ENCODE measurements at regions not wholly inside any gene's neighbourhood (a gene's known extent, or its start where the extent isn't known, plus 50 kb on each side); places are given as distances from the start of the nearest gene placed in this dataset.

DNA sequence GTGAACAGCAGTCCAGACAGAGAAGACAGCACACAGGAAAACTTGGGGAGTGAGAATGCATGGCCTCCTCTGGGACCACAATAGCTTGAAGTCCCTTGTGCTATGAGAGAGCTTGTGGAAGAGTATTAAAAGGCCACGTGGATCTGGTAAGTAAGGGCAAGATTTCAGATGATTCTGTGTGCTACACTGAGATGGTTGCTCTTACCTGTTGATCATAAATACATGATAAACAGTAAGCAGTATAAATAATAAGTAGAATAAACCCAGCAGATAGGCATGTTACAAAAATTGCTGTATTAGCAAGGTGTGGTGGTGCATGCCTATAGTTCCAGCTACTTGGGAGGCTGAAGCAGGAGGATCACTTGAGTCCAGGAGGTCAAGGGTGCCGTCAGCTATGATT is 150.4 kb upstream of the ZC3H11B start:
- Histone ChIP-seq H3K9me3 (ENCODE audit: control insufficient read depth in 4 of 4, low read length in 3 of 4) (no peaks in the 10 kb centered on the region), H3K4me1 (ENCODE audit: control insufficient read depth in 4 of 4, insufficient read depth in 4 of 4, low read length in 3 of 4) (peaks cover 0 to 7% (median 0%) of the 10 kb centered on the region in 4 donors), H3K36me3 (ENCODE audit: control insufficient read depth in 4 of 4, insufficient read depth in 3 of 4, low read depth in 1 of 4, low read length in 3 of 4) (no peaks in the 10 kb centered on the region), H3K27me3 (ENCODE audit: control insufficient read depth in 4 of 4, insufficient read depth in 4 of 4, low read length in 3 of 4) (no peaks in the 10 kb centered on the region), H3K27ac (ENCODE audit: low read depth in 1 of 2, low read length in 2 of 2) (no peak overlapping the region), H3K9ac (ENCODE audit: low read depth in 1 of 2, low read length in 2 of 2) (no peak overlapping the region), H3K4me3 (ENCODE audit: low read depth in 1 of 3, low read length in 3 of 3) (no peak overlapping the region)
- TF ChIP-seq RAD21 (IDR thresholded peaks at IDR 0.05) (no peak), GABPA (IDR thresholded peaks at IDR 0.05 in 1 of 2, conservative IDR thresholded peaks at IDR 0.05 in 1 of 2) (no peak), YY1 (IDR thresholded peaks at IDR 0.05) (no peak), SP1 (IDR thresholded peaks at IDR 0.05) (no peak), HNF4G (IDR thresholded peaks at IDR 0.05) (no peak), FOXA1 (IDR thresholded peaks at IDR 0.05) (no peak)
- TF ChIP-seq, protein P1, sequence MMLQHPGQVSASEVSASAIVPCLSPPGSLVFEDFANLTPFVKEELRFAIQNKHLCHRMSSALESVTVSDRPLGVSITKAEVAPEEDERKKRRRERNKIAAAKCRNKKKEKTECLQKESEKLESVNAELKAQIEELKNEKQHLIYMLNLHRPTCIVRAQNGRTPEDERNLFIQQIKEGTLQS (IDR thresholded peaks at IDR 0.05), result no peak
- TF ChIP-seq, protein P2, sequence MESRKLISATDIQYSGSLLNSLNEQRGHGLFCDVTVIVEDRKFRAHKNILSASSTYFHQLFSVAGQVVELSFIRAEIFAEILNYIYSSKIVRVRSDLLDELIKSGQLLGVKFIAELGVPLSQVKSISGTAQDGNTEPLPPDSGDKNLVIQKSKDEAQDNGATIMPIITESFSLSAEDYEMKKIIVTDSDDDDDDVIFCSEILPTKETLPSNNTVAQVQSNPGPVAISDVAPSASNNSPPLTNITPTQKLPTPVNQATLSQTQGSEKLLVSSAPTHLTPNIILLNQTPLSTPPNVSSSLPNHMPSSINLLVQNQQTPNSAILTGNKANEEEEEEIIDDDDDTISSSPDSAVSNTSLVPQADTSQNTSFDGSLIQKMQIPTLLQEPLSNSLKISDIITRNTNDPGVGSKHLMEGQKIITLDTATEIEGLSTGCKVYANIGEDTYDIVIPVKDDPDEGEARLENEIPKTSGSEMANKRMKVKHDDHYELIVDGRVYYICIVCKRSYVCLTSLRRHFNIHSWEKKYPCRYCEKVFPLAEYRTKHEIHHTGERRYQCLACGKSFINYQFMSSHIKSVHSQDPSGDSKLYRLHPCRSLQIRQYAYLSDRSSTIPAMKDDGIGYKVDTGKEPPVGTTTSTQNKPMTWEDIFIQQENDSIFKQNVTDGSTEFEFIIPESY (IDR thresholded peaks at IDR 0.05), result no peak
- 73% methylated on average over 2 of the region's 2 CpGs for WGBS
- DNase-seq (ENCODE audit: low spot score), result no peak

DNA sequence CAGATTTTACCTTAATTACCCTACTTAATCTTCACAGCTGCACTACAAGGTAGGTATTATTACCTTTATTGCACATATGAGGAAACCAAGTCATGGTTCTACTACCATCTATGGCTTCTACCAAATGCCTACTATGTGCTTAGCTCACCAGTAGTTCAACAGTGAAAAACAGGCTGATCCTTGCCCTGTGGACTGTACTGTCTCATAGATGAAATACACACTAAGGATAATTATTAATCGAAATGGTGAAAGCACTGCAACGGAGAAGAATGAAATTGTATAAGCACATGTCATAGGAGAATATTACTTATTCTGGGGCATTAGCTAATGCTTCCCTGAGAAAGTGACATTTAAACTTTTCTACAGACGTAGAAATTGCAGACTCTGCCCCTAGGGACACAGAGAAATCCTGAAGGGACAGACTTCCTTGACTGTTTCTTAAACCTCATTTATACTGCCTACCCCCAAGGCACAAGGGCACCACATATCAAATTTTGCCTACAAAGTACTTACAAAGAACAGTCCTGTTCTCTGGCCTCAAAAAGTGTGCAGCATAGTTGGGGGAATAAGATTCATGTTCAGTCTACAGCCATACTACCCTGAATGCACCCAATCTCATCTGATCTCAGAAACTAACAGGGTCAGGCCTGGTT is 148.4 kb upstream of the ZC3H11B start:
- no peaks in the 10 kb centered on the region for H3K27me3 ChIP-seq (ENCODE audit: control insufficient read depth in 4 of 4, insufficient read depth in 4 of 4, low read length in 3 of 4)
- no peak for DNase-seq (ENCODE audit: low spot score)
- H3K36me3 ChIP-seq (ENCODE audit: control insufficient read depth in 4 of 4, insufficient read depth in 3 of 4, low read depth in 1 of 4, low read length in 3 of 4), result no peaks in the 10 kb centered on the region
- no peak overlapping the region for H3K9ac ChIP-seq (ENCODE audit: low read depth in 1 of 2, low read length in 2 of 2)
- peak; percentile 55 to 69 for TF ChIP-seq HNF4A (conservative IDR thresholded peaks at IDR 0.05)
- no peak for TF ChIP-seq YY1 (IDR thresholded peaks at IDR 0.05)
- no peak for TF ChIP-seq FOXA1 (IDR thresholded peaks at IDR 0.05)
- TF ChIP-seq, protein P2 (IDR thresholded peaks at IDR 0.05), result no peak
- 48% methylated on average over 3 of the region's 3 CpGs for WGBS
- H3K27ac ChIP-seq (ENCODE audit: low read depth in 1 of 2, low read length in 2 of 2), result no peak overlapping the region
- H3K9me3 ChIP-seq (ENCODE audit: control insufficient read depth in 4 of 4, low read length in 3 of 4), result no peaks in the 10 kb centered on the region
- peaks cover 0 to 7% (median 0%) of the 10 kb centered on the region in 4 donors for H3K4me1 ChIP-seq (ENCODE audit: control insufficient read depth in 4 of 4, insufficient read depth in 4 of 4, low read length in 3 of 4)
- H3K4me3 ChIP-seq (ENCODE audit: low read depth in 1 of 3, low read length in 3 of 3), result no peak overlapping the region

DNA sequence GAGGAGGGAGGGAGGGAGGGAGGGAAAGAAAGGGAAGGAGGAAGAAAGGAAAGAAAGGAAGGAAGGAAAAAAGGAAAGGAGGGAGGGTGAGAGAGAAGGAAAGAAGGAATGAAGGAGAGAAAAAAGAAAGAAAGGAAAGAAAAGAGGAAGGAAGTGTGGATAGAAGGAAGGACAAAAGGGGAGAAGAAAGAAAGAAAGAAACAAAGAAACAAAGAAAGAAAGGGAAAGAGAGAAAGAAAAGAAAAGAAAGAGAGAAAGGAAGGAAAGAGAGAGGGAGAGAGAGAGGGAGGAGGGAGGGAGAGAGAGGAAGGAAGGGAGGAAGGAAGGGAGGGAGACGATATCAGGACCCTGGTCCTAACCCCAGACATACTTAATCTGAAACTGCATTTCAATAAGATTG is 146.2 kb upstream of the ZC3H11B start:
- H3K4me3 ChIP-seq (ENCODE audit: low read depth in 1 of 3, low read length in 3 of 3), result no peak overlapping the region
- no peak overlapping the region for H3K9ac ChIP-seq (ENCODE audit: low read depth in 1 of 2, low read length in 2 of 2)
- H3K4me1 ChIP-seq (ENCODE audit: control insufficient read depth in 4 of 4, insufficient read depth in 4 of 4, low read length in 3 of 4), result peaks cover 0 to 7% (median 0%) of the 10 kb centered on the region in 4 donors
- DNase-seq (ENCODE audit: low spot score), result no peak
- H3K27me3 ChIP-seq (ENCODE audit: control insufficient read depth in 4 of 4, insufficient read depth in 4 of 4, low read length in 3 of 4), result no peaks in the 10 kb centered on the region
- WGBS, result 75% methylated on average over 1 of the region's 1 CpG
- TF ChIP-seq RXRA (IDR thresholded peaks at IDR 0.05), result no peak
- no peak for TF ChIP-seq GABPA (IDR thresholded peaks at IDR 0.05 in 1 of 2, conservative IDR thresholded peaks at IDR 0.05 in 1 of 2)
- no peak for TF ChIP-seq NR2F2 (IDR thresholded peaks at IDR 0.05)
- TF ChIP-seq FOXA1 (IDR thresholded peaks at IDR 0.05), result no peak
- no peak for TF ChIP-seq JUND (IDR thresholded peaks at IDR 0.05)
- no peak for TF ChIP-seq YY1 (IDR thresholded peaks at IDR 0.05)
- TF ChIP-seq, protein P3, sequence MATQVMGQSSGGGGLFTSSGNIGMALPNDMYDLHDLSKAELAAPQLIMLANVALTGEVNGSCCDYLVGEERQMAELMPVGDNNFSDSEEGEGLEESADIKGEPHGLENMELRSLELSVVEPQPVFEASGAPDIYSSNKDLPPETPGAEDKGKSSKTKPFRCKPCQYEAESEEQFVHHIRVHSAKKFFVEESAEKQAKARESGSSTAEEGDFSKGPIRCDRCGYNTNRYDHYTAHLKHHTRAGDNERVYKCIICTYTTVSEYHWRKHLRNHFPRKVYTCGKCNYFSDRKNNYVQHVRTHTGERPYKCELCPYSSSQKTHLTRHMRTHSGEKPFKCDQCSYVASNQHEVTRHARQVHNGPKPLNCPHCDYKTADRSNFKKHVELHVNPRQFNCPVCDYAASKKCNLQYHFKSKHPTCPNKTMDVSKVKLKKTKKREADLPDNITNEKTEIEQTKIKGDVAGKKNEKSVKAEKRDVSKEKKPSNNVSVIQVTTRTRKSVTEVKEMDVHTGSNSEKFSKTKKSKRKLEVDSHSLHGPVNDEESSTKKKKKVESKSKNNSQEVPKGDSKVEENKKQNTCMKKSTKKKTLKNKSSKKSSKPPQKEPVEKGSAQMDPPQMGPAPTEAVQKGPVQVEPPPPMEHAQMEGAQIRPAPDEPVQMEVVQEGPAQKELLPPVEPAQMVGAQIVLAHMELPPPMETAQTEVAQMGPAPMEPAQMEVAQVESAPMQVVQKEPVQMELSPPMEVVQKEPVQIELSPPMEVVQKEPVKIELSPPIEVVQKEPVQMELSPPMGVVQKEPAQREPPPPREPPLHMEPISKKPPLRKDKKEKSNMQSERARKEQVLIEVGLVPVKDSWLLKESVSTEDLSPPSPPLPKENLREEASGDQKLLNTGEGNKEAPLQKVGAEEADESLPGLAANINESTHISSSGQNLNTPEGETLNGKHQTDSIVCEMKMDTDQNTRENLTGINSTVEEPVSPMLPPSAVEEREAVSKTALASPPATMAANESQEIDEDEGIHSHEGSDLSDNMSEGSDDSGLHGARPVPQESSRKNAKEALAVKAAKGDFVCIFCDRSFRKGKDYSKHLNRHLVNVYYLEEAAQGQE (IDR thresholded peaks at IDR 0.05), result no peak
- TF ChIP-seq FOXA2 (IDR thresholded peaks at IDR 0.05), result no peak
- H3K27ac ChIP-seq (ENCODE audit: low read depth in 1 of 2, low read length in 2 of 2), result no peak overlapping the region
- no peaks in the 10 kb centered on the region for H3K36me3 ChIP-seq (ENCODE audit: control insufficient read depth in 4 of 4, insufficient read depth in 3 of 4, low read depth in 1 of 4, low read length in 3 of 4)
- no peaks in the 10 kb centered on the region for H3K9me3 ChIP-seq (ENCODE audit: control insufficient read depth in 4 of 4, low read length in 3 of 4)
